K562 (cell line): ENCODE measurements at regions not wholly inside any gene's neighbourhood (a gene's known extent, or its start where the extent isn't known, plus 50 kb on each side); places are given as distances from the start of the nearest gene placed in this dataset.

ENCODE experiments used
- BDP1 ChIP-seq: IDR thresholded peaks from 3 replicates; pipeline ENCODE4 v1.6.1; 2011; ENCODE audit not compliant: insufficient read length, insufficient read depth
- HLTF ChIP-seq: fragments of 450-650 bp; IDR thresholded peaks from 2 replicates; pipeline ENCODE4 v1.6.1; 2016
- RAD21 ChIP-seq, 2 experiments: fragments of 250-450 bp in 1 of 2; fragments of 450-650 bp in 1 of 2; sonication (Bioruptor Pico) in 1 of 2; formaldehyde crosslinking in 1 of 2; IDR thresholded peaks in 1 of 2; conservative IDR thresholded peaks in 1 of 2; 2 replicates each; pipeline versions ENCODE4 v1.4.0 to v1.8.0; 2020 to 2022; ENCODE audit warnings: mild to moderate bottlenecking in 2 of 2, moderate library complexity in 1 of 2
- RBM15 ChIP-seq: fragments of 200-400 bp; formaldehyde crosslinking; IDR thresholded peaks from 2 replicates; pipeline ENCODE4 v1.6.1; 2018; ENCODE audit warnings: mild to moderate bottlenecking, low read length, moderate library complexity; ENCODE audit not compliant: insufficient read depth
- RFX5 ChIP-seq: IDR thresholded peaks from 2 replicates; pipeline ENCODE4 v1.6.1; 2011; ENCODE audit warnings: low read depth, mild to moderate bottlenecking, improper control_type of control experiment, low read length
- SIN3A ChIP-seq, 2 experiments: fragments of 150-350 bp in 1 of 2; IDR thresholded peaks; 2 replicates each; pipeline ENCODE4 v1.6.1; 2011 to 2016; ENCODE audit warnings: borderline replicate concordance in 2 of 2, low read depth in 2 of 2, low read length in 2 of 2, mild to moderate bottlenecking in 2 of 2, moderate library complexity in 2 of 2; ENCODE audit not compliant: control insufficient read depth in 1 of 2
- ZBTB40 ChIP-seq, 2 experiments: fragments of 450-650 bp in 1 of 2; sonication (generic) in 1 of 2; formaldehyde crosslinking in 1 of 2; IDR thresholded peaks; 2 replicates each; pipeline versions ENCODE4 v1.7.1 to v1.9.0; 2016 to 2022; ENCODE audit warnings: inconsistent platforms in 1 of 2, mild to moderate bottlenecking in 1 of 2, missing genetic modification reagents in 1 of 2
- ZNF232 ChIP-seq: sonication (generic); formaldehyde crosslinking; IDR thresholded peaks from 2 replicates; pipeline ENCODE4 v1.8.0; 2022; ENCODE audit warnings: mild to moderate bottlenecking, missing genetic modification reagents
- ZSCAN32 ChIP-seq: fragments of 450-650 bp; formaldehyde crosslinking; IDR thresholded peaks from 2 replicates; pipeline ENCODE4 v1.4.0; 2020; ENCODE audit warnings: mild to moderate bottlenecking, moderate library complexity
- TF ChIP-seq, protein P1 (sequence below): sonication (generic); formaldehyde crosslinking; IDR thresholded peaks from 2 replicates; pipeline ENCODE4 v1.8.0; 2023; ENCODE audit warnings: mild to moderate bottlenecking, missing genetic modification reagents
- TF ChIP-seq, protein P2 (sequence below): fragments of 250-450 bp; sonication (Bioruptor Pico); IDR thresholded peaks from 2 replicates; pipeline ENCODE4 v1.8.0; 2022; ENCODE audit warnings: inconsistent platforms

DNA sequence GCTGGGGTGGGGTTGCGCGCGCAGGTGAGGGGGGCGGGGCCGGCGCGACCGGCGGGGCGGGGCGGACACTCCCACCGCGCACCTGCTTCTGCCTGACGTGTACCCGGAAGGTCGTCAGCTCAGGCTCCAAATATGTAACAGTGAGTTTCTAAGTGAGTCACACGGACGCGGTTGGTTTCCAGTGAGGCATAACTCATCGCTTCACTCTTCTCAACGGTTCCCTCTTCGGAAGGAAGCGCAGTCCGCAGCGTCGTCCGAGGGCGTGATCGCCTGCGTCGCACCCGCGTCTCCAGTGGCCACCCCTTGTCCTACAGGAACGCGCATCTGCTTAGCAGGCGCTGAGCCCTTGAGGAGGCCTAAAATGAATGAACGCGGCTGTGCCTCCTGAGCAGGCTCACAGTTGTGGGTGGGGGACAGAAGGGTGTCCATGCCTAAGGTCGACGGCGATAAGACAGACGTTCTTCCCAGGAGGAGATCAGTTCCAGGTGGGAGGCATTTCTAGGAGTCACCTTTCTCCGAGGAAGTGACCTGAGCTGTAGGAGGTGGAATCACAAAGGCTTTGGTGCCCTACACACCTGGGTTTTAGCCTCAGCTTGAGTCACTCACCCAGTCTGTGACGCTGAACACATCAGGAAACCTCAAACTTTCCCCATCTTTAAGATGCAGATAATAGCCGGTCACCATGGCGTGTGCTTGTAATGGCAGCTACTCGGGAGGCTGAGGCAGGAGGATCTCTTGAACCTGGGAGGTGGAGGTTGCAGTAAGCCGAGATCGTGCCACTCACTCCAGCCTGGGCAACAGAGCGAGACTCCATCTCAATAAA lies 50.9 kb upstream of the EZR start (continued):
- TF ChIP-seq, protein P1, sequence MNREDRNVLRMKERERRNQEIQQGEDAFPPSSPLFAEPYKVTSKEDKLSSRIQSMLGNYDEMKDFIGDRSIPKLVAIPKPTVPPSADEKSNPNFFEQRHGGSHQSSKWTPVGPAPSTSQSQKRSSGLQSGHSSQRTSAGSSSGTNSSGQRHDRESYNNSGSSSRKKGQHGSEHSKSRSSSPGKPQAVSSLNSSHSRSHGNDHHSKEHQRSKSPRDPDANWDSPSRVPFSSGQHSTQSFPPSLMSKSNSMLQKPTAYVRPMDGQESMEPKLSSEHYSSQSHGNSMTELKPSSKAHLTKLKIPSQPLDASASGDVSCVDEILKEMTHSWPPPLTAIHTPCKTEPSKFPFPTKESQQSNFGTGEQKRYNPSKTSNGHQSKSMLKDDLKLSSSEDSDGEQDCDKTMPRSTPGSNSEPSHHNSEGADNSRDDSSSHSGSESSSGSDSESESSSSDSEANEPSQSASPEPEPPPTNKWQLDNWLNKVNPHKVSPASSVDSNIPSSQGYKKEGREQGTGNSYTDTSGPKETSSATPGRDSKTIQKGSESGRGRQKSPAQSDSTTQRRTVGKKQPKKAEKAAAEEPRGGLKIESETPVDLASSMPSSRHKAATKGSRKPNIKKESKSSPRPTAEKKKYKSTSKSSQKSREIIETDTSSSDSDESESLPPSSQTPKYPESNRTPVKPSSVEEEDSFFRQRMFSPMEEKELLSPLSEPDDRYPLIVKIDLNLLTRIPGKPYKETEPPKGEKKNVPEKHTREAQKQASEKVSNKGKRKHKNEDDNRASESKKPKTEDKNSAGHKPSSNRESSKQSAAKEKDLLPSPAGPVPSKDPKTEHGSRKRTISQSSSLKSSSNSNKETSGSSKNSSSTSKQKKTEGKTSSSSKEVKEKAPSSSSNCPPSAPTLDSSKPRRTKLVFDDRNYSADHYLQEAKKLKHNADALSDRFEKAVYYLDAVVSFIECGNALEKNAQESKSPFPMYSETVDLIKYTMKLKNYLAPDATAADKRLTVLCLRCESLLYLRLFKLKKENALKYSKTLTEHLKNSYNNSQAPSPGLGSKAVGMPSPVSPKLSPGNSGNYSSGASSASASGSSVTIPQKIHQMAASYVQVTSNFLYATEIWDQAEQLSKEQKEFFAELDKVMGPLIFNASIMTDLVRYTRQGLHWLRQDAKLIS (CRISPR knock-in tag) = peak; percentile 94
- TF ChIP-seq ZBTB40 (IDR thresholded peaks at IDR 0.05) = peak; percentile 70
- TF ChIP-seq ZBTB40 (CRISPR knock-in tag; IDR thresholded peaks at IDR 0.05) = no peak
- TF ChIP-seq RBM15 = no peak
- TF ChIP-seq HLTF = 0 out of 2 replicates have a peak, but pooled peaks have one; percentile 47
- TF ChIP-seq RAD21 (CRISPR knock-in tag; conservative IDR thresholded peaks at IDR 0.05 in 1 of 2, IDR thresholded peaks at IDR 0.05 in 1 of 2) = peak; percentile 66 to 79
- peak; percentile 12; the same call in 1 of the 2 replicates for TF ChIP-seq ZSCAN32 (CRISPR knock-in tag)
- no peak for TF ChIP-seq RFX5
- no peak for TF ChIP-seq BDP1
- TF ChIP-seq, protein P2, sequence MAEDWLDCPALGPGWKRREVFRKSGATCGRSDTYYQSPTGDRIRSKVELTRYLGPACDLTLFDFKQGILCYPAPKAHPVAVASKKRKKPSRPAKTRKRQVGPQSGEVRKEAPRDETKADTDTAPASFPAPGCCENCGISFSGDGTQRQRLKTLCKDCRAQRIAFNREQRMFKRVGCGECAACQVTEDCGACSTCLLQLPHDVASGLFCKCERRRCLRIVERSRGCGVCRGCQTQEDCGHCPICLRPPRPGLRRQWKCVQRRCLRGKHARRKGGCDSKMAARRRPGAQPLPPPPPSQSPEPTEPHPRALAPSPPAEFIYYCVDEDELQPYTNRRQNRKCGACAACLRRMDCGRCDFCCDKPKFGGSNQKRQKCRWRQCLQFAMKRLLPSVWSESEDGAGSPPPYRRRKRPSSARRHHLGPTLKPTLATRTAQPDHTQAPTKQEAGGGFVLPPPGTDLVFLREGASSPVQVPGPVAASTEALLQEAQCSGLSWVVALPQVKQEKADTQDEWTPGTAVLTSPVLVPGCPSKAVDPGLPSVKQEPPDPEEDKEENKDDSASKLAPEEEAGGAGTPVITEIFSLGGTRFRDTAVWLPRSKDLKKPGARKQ (CRISPR knock-in tag) = no peak
- TF ChIP-seq SIN3A (IDR thresholded peaks at IDR 0.05; ENCODE audit: borderline replicate concordance in 2 of 2, control insufficient read depth in 1 of 2, low read depth in 2 of 2, low read length in 2 of 2) = peak in 1 of 2 experiments; percentile 25; a peak in 1 of 4 replicates
- TF ChIP-seq ZNF232 (CRISPR knock-in tag) = peak; percentile 91; the same call in 1 of the 2 replicates
